Medulla oblongata (tissue), 1 donor: ENCODE measurements at regions not wholly inside any gene's neighbourhood (a gene's known extent, or its start where the extent isn't known, plus 50 kb on each side); places are given as distances from the start of the nearest gene placed in this dataset.

ENCODE experiments used
- DNase-seq: peaks from one replicate; pipeline ENCODE4 v3.0.0-alpha.2; 2015; ENCODE audit errors: extremely low spot score

- no peak for DNase-seq
These were observed 120.2 kb upstream of the GPRIN3 start for GRCh38 chr4:89427782-89428181.

GRCh38 chr4:89425023-89425422 lies 117.4 kb upstream of the GPRIN3 start:
- DNase-seq: no peak

DNA sequence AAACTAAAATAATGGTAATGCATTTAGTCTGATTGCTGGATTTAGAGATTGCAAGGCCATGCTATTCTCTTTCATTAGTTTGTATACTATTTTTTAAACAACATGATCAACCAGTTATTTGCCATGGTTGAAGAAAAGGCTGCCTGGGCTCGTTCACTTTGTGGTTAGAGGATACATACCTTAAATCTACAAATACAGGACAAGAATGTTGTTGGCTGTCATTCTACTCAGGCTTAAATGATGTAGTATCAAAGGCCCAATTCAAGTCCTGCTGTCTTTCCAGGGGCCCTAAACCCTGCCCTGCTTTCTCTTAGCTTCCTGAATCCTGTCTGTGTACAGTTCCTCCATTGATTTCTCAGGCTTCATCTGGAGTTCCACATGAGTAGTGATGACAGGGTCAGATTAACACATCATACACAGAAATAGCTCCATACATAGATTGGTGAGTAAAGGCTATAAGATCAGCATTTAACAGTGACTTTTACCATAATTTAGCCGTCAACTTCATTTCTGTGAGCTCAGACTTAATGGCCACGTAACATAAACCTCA lies 114.9 kb upstream of the GPRIN3 start:
- DNase-seq: no peak

GRCh38 chr4:89420507-89420906 lies 112.9 kb upstream of the GPRIN3 start:
- DNase-seq: no peak

DNA sequence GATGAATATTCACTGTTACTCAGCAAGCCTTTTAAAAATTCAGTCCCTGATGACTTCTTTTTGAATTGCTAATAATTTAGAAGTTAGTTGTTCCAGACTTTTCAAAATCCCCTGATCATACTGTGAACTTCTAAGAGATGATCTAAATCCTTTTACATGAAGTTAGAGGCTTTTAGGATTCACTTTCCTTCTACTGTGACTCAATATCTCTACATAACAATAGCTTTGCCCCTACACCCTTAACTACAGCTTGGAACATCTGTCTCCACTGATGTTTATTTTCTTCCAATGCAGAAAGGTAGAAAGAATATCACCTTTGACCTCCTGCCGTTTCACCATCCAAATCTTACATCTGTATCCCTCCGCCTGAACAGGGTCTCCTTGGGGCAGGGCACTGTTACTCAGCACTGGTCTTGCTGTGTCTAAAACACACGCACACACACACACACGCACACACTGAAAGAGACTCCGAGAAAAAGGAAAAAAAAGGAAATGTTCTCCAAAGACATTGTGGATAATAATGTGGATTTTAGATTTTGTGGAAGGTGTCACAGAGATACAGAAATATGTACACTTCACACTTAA lies 111.6 kb upstream of the GPRIN3 start:
- no peak for DNase-seq

GRCh38 chr4:89416960-89417359 lies 109.4 kb upstream of the GPRIN3 start:
- DNase-seq: no peak

DNA sequence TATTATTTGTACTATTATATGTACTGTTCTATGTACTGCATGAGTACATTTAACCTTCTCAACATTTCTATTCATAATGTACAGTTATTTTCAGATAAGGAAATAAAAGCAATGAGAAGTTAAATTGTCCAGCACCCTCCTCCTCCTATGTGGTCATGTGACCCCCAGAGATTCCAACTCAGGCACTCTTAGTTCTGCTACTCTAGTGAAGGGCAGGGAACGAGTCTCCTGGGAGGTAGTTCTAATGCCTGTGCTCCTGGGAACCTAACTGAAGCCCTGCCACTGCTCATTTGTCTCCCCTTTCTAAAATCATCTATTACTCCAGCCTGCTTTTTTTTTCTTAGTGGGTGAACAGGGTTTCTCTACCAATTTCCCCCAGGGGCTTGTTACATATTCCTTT lies 105.9 kb upstream of the GPRIN3 start:
- no peak for DNase-seq

- no peak for DNase-seq
These were observed 104.1 kb upstream of the GPRIN3 start for GRCh38 chr4:89411539-89412309.

- no peak for DNase-seq
These were observed 103.1 kb upstream of the GPRIN3 start for GRCh38 chr4:89410687-89411086.

DNA sequence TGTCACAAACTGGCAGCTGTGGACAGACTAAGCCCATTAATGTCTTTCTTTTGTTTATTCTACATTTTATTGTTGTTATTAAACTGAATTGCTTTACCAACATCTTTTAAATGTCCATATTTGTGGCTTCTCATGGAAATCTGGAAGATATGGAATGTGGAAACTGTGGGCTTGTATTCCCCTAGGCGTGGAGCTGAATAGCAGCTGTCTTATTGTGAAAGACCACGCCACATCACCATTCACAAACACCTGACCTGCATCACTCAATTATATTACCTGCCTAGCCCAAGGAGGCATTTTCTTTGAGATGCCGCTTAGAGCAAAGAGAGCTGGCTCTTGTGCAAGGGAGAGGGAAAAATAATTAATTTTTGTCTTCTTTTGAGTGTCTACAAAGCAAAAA lies 96.9 kb upstream of the GPRIN3 start:
- DNase-seq: no peak

DNA sequence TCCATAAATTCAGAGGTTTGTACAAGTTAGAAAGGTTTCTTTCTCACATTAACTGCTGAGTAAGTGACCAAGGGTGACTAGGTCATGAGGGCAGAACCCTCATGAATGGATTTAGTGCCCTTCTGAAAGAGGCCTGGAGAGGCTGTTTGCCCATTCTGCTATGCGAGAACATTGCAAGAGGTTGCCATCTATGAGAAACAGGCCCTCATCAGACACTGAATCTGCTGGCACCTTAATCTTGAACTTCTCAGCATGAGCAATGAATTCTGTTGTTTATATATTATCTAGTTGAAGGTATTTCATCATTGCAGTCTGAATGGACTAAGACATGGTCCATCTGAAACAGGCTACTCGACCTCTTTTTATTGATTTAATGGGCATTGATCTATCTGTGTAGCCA lies 96.2 kb upstream of the GPRIN3 start:
- DNase-seq: no peak

GRCh38 chr4:89400287-89401035 lies 92.9 kb upstream of the GPRIN3 start:
- no peak for DNase-seq

- DNase-seq: no peak
These were observed 91.0 kb upstream of the GPRIN3 start for GRCh38 chr4:89398644-89399043.

- DNase-seq: no peak
These were observed 90.5 kb upstream of the GPRIN3 start for GRCh38 chr4:89398146-89398545.

DNA sequence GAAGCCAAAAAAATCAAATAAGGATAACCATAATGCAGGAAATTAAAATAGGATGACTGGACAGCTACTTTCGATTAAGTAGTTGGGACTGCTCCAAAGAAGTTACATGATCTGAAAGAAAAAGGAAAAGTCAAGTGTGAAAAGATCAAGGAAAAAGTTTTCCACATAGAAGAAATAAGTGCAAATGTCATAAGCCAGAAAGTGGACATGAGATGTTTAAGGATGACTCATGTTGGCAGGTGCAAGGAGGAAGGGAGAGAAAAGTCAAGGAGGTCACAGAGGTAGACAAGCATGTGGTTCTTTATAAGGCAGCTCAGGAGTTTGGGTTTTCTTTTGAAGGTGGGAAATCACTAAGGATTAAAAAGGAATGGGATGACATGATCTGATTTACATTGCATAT lies 89.8 kb upstream of the GPRIN3 start:
- no peak for DNase-seq

GRCh38 chr4:89382439-89382838 lies 74.8 kb upstream of the GPRIN3 start:
- DNase-seq: no peak

DNA sequence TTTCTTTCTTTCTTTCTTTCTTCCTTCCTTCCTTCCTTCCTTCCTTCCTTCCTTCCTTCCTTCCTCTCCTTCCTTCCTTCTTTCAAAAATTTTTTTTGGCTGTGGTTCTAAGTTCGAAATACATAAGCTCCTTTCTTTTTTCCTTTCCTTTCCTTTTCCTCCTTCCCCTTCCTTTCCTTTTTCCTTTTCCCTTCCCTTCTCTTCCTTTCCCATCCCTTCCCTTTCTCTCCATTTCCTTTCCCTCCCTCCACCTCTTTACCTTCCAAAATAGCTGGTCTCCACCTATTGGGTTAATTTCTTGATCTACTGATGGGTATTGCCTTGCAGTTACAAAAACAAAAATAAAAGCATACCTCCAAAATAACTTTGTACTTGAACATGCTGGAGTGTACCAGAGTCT lies 73.4 kb upstream of the GPRIN3 start:
- no peak for DNase-seq

DNA sequence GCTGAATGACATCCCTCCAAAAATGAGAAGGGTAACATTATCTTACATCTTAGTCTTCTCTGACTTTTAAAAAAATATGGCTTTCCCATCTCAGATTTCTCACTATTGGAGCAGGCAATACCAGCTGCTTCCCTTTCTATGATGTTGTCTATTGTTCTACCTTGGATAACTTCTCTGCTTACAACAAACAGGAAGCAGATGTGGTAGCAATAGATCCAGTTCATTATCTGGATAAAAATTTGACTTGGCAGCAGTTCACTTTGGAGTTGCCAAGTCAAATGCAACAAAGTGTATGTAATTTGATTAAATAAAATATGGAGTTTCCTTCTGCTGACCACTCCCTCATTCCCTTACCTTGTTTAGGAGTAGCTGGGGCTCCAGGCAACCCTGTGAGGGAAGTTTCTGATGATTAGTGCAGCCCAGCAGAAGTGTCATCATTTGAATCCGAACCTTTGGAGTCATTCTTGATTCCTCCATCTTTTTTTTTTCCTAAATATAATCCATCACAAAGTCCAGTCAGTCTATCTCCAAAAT lies 72.0 kb upstream of the GPRIN3 start:
- no peak for DNase-seq

- no peak for DNase-seq
These were observed 65.8 kb upstream of the GPRIN3 start for GRCh38 chr4:89373394-89373793.

DNA sequence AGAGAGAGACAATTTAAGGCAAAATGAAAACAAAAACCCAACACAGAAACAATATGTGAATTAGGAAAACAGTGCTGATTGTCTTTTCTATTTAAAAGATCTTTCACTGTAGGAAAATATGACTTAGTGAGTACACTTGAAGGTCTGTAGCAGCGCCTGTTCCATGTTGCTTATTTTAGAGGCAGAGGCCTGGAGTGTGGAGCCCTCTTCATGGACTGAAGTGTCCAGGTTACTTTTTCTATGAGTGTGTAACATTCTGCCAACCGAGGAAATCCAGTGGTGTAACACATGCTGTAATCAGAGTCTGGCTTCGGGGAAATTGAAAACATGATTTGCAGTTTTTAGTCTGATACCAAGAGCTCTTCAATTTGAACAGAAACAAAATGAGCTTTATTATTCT lies 64.0 kb upstream of the GPRIN3 start:
- no peak for DNase-seq

DNA sequence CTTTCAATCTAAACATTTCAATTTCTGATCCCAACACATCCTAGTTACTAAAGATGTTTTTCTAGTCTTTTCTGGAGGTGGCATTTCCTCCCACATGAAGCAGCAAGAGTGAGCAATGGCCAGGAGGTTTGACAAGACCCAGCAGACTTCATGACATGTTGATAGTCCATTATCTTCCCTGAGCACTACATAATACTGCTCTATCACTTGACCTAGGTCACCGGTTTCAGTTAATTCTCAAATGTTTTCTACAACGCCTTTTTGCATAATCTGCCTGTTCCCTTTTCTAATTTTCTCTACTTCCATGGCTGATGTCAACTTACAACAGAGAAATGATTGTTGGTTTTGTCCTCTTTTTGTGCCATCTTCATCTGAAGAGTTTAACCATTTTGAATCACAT lies 62.0 kb upstream of the GPRIN3 start:
- no peak for DNase-seq

- peak; percentile 40 for DNase-seq
These were observed 61.3 kb upstream of the GPRIN3 start for GRCh38 chr4:89368861-89369260.
